BJ (cell line): ENCODE measurements at regions not wholly inside any gene's neighbourhood (a gene's known extent, or its start where the extent isn't known, plus 50 kb on each side); places are given as distances from the start of the nearest gene placed in this dataset.

ENCODE experiments used
- CTCF ChIA-PET: fragments of 350-600 bp; formaldehyde crosslinking; extraction: SDS; loops from one replicate; lab custom pipeline; 2021; ENCODE audit warnings: antibody characterized with exemption, inconsistent platforms; lab: Yijun Ruan, JAX
- POLR2A ChIA-PET: fragments of 300-600 bp; sonication (Branson Sonifier 250); formaldehyde crosslinking; extraction: SDS; loops from one replicate; lab custom pipeline; 2021; ENCODE audit warnings: antibody characterized with exemption; lab: Charles Lee
- DNase-seq: peaks from one replicate; pipeline ENCODE4 v3.0.0-alpha.2; 2011; ENCODE audit warnings: low read depth
- H3K27me3 ChIP-seq: 2 replicates; pipeline ENCODE4 v1.6.0; 2011; ENCODE audit warnings: low read length; ENCODE audit not compliant: control insufficient read depth, insufficient read depth
- H3K36me3 ChIP-seq: 2 replicates; pipeline ENCODE4 v1.5.1; 2011; ENCODE audit warnings: low read length; ENCODE audit not compliant: control insufficient read depth, insufficient read depth
- H3K4me3 ChIP-seq: 2 replicates; pipeline ENCODE4 v1.5.1; 2011; ENCODE audit warnings: low read depth, mild to moderate bottlenecking, control low read depth, low read length
- CTCF ChIP-seq: IDR thresholded peaks from 2 replicates; pipeline ENCODE4 v1.5.1; 2011; ENCODE audit warnings: low read depth, mild to moderate bottlenecking, control low read depth, inconsistent platforms, low read length, moderate library complexity; ENCODE audit not compliant: insufficient read depth

GRCh38 chr20:40787941-40788340, 98.9 kb upstream of the MAFB start:
- CTCF ChIA-PET, result interaction anchor here (2.6 kb wide), 1 partner anchor 9 kb away, joined by 11 read pairs; no protein-coding TSS in a partner anchor
- DNase-seq, result no peak
- Histone ChIP-seq H3K27me3 (no peaks in the 10 kb centered on the region), H3K36me3 (no peaks in the 10 kb centered on the region), H3K4me3 (no peak overlapping the region)
- TF ChIP-seq CTCF, result no peak
- POLR2A ChIA-PET, result no interaction called here

GRCh38 chr20:40797425-40797824, 108.4 kb upstream of the MAFB start:
- CTCF ChIA-PET, result interaction anchor here (1.0 to 5.4 kb wide), 17 partner anchors 9 to 175 kb away, joined by 3 to 81 read pairs (median 5); no protein-coding TSS in a partner anchor
- POLR2A ChIA-PET, result interaction anchor here (0.5 kb wide), 1 partner anchor 17 kb away, joined by 6 read pairs; no protein-coding TSS in a partner anchor
- DNase-seq, result no peak
- no peak overlapping the region for H3K4me3 ChIP-seq
- H3K36me3 ChIP-seq, result no peaks in the 10 kb centered on the region
- peaks cover 1% of the 10 kb centered on the region; the same call in 1 of the 2 replicates for H3K27me3 ChIP-seq
- peak; percentile 71 for TF ChIP-seq CTCF

GRCh38 chr20:40798066-40798465, 109.0 kb upstream of the MAFB start:
- no peak for TF ChIP-seq CTCF
- H3K36me3 ChIP-seq, result no peaks in the 10 kb centered on the region
- no peak for DNase-seq
- H3K27me3 ChIP-seq, result peaks cover 1% of the 10 kb centered on the region; the same call in 1 of the 2 replicates
- no peak overlapping the region for H3K4me3 ChIP-seq
- CTCF ChIA-PET, result interaction anchor here (1.0 to 5.4 kb wide), 15 partner anchors 10 to 170 kb away, joined by 3 to 81 read pairs (median 6); no protein-coding TSS in a partner anchor
- POLR2A ChIA-PET, result interaction anchor here (0.5 kb wide), 1 partner anchor 16 kb away, joined by 6 read pairs; no protein-coding TSS in a partner anchor

- no peak for TF ChIP-seq CTCF
- ChIA-PET POLR2A (no interaction called here), CTCF (no interaction called here)
- Histone ChIP-seq H3K36me3 (no peaks in the 10 kb centered on the region), H3K4me3 (no peak overlapping the region), H3K27me3 (peaks cover 2% of the 10 kb centered on the region; the same call in 1 of the 2 replicates)
- DNase-seq, result no peak
These were observed 113.8 kb upstream of the MAFB start for GRCh38 chr20:40802886-40803285.

- TF ChIP-seq CTCF, result no peak
- ChIA-PET CTCF (no interaction called here), POLR2A (no interaction called here)
- DNase-seq, result no peak
- Histone ChIP-seq H3K27me3 (peaks cover 3% of the 10 kb centered on the region; the same call in 1 of the 2 replicates), H3K4me3 (no peak overlapping the region), H3K36me3 (no peaks in the 10 kb centered on the region)
These were observed 114.3 kb upstream of the MAFB start for GRCh38 chr20:40803381-40803780.
